ENCODE measurements at regions not wholly inside any gene's neighbourhood (a gene's known extent, or its start where the extent isn't known, plus 50 kb on each side); places are given as distances from the start of the nearest gene placed in this dataset.
"Not testable (repeated sequence)": the region's sequence is repeated elsewhere in the genome, so short reads cannot be mapped to it uniquely, and the experiment has no call there.

DNA sequence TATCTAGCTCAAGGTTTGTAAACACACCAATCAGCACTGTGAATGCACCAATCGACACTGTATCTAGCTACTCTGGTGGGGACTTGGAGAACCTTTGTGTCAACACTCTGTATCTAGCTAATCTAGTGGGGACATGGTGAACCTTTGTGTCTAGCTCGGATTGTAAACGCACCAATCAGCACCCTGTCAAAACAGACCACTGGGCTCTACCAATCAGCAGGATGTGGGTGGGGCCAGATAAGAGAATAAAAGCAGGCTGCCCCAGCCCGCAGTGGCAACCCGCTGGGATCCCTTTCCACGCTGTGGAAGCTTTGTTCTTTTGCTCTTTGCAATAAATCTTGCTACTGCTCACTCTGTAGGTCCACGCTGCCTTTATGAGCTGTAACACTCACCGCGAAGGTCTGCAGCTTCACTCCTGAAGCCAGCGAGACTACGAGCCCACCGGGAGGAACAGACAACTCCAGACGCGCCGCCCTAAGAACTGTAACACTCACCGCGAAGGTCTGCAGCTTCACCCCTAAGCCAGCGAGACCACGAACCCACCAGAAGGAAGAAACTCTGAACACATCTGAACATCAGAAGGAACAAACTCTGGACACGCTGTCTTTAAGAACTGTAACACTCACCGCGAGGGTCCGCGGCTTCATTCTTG, 128.5 kb downstream of the MRPL14 start:
- not testable (repeated sequence) for DNase-seq (ENCODE audit: low read depth)

DNA sequence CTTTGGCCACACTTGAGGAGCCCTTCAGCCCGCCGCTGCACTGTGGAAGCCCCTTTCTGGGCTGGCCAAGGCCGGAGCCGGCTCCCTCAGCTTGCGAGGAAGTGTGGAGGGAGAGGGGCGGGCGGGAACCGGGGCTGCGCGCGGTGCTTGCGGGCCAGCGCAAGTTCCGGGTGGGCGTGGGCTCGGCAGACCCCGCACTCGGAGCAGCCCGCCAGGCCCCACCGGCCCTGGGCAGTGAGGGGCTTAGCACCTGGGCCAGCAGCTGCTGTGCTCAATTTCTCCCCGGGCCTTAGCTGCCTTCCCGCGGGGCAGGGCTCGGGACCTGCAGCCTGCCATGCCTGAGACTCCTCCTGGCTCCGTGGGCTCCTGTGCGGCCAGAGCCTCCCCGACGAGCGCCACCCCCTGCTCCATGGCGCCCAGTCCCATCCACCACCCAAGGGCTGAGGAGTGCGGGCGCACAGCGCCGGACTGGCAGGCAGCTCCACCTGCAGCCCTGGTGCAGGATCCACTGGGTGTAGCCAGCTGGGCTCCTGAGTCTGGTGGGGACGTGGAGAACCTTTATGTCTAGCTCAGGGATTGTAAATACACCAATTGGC, 129.2 kb downstream of the MRPL14 start:
- not testable (repeated sequence) for DNase-seq (ENCODE audit: low read depth)

DNA sequence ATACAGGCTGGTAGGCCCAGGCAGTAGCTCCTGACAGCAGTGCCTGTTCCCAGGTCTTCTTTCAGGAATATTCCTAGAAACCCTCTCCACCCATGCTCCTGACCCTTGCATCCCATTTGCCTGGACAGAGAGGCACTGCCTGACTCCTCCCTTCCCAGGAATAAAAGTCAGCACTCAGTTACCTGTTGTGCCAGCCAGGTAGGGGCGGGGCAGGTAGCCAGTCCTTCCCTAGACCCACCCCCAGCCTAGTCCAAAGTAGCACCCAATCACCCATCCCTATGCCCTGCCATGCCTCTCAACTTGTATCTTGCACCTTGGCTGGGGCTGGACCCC, 129.9 kb downstream of the MRPL14 start:
- no peak for DNase-seq (ENCODE audit: low read depth)

DNA sequence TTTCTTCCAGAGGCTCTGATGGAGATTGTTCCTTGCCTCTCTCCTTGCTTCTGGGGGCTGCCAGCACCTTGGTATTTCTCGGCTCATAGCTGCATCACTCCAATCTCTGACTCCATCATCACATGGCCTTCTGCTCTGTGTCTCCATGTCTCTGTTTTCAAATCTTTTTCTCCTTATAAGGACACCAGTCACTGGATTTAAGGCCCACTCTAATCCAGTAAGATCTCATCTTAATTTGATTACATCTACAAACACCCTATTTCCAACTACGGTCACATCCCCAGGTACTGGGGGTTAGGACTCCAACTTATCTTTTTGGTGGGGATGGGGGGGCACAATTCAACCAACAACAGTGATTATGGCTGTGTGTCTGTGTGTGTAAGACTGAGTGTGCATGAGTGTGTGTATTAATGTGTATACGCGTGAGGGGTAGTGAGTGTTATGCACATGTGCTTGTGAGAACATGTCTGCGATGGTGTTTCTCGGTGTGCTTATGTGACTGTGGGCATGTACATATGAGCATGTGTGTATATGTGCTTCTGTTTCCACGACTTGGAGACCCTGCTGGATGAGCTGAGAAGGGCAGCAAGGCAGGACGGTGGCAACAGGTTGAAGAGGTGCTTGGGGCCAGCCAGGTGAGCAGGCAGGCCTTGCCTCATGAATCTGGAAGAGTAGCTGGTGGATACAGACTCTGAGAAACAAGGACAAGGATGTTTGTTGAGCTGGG, 130.5 kb downstream of the MRPL14 start:
- no peak for DNase-seq (ENCODE audit: low read depth)

DNA sequence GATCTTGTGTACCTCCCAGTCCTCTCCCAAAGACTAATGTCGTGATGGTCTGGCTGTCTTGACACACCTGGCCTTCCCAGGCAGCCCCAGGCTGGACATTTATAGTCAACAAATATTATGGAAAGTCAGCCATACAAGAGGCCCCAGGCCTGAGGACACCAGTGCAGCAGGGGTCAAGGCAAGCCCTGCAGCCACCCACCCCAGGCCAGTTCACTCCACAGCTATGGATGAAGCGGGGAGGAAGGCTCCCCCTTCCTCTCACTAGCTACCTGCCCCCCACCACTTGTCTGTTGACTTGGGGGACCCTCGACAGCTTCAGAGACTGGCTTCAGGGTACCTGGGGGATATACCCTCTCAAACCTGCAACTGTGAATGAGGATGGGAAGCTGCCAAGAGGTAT, 132.1 kb downstream of the MRPL14 start:
- no peak for DNase-seq (ENCODE audit: low read depth)

DNA sequence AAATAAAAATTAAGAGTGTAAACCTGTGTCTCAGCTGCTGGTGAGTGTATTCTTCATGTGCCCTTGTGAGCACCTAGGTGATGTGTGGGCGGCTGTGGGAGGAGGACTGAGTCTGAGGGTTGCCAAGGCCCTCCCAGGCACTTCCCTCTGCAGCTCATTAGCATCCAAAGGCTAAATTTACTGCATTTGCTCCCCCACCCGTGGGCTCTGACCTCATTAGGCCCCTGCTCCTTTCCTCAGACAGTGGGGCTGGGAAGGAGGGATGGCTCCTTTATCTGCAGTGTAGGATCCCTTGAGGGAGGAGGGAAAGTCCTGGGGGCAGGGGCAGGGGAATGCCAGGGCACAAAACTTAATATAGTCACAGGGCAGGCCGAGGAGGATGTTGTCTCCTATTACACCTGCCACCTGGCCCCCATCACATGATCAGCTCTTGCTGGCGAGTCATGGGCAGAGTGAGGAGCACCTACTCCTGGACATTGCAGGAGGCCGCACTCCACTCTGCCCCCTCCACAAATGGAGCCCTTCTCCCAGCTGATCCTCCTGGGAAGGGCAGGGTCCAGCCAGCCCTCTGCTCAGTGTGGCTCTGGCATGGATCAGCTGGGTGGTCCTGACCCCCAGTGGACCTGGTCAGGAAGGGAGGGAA, 133.2 kb downstream of the MRPL14 start:
- no peak for DNase-seq (ENCODE audit: low read depth)

DNA sequence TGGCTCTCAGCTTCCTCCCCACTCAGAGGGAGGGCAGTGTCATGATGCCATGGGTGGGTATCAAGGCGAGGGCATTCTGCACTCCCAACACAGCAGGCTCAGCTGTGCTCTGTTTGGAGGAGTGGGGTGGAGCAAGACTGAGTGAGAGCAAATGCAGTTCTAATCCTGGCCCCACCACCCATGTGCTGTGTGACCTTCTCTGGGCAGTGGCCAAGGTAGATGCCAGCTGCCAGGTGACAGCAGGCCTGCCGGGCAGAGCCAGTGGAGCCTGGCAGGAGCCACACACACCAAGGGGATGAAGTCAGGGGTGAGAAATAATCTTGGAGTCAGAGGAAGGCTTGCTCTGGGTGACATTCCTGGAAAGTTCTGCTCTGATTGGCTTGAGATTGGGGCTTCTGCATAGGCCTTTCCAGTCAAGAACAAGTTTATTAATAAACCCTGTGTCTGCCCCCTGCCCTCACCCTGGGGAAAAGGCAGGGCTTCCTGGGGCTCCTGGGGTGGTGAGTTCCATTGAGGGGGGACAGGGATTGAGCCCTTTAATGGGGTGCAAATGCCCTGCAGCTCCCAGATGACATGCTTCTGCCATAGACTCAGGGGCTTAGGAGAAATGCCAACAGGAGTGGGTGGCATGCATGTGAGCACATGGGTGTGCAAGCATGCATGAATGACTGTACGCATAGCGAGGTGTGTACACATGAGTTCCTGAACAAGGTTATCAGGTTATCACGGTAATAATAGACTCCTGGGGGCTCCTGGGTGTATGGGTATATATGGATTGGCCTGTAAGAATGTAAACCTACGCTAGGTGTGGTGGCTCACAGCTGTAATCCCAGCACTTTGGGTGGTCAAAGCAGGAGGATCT, 134.2 kb downstream of the MRPL14 start:
- DNase-seq (ENCODE audit: low read depth), result no peak

DNA sequence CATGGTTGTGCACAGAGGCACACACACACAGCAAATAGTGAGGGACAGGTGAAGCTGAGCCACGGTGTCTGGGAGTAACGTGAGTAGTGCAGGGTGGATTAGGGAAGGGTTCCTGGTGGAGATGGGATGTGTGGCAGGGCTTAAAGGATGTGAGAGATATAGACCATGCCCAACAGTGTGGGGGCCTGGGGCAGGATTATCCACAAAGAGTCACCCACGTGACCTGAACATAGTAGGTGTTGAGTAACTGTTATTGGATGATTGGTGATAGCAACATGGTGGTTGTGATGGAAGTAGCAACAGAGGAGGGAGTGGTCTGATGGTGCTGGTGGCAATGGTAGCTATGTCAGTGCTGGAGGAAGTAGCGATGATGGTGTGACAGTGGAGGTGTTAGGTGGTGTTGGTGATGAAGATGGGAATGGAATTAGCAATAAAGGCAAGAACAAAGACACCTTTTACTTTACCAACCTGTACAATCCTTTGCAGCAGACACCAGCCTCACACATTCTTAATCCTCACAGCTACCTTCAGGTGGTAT, 135.1 kb downstream of the MRPL14 start:
- no peak for DNase-seq (ENCODE audit: low read depth)

DNA sequence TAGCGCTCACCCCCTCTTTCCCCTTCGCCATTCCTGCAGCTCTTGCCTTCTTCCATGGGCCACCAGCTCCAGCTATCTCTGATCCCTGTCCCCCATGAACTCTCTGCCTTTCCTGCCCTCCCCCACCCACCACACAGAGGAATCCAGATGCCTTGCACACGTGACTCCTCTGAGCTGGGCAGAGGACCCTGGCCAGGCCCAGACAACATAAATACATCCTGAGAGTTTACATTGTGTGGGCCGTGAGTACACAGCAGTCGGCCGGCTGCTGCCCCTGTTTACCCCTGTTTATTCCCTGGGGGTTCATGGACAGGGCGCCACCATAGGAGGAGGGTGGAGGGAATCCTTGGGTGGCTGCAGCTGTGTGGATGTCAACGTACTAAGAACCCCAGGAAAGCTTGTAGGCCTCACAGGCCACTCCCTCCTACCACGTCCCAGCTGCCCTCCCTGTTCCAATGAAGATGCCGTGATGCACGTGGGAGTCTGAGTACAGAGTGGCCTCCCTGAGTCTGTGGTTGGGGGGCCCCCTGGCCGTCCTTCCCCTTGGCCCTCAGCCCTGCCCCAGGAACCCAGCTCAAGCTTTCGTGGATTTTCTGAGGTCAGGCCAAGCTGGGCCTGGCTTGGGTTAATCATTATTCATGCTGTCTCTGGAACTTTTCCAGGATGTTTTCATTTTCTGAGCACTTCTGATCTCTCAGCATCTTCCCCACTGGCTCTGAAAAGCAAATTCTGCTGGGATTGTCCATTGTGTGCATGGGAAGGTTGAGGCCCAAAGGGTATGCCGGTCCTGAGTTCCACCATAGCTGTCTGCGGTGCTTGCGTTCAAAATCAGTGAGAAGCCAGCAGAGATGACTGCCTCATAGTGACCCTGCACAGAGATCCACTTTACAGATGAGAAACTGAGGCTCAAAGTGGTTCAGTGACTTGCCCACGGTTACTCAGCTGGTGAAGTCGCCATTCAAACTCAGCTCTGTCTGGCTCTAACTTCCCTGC, 136.3 kb downstream of the MRPL14 start:
- no peak for DNase-seq (ENCODE audit: low read depth)

DNA sequence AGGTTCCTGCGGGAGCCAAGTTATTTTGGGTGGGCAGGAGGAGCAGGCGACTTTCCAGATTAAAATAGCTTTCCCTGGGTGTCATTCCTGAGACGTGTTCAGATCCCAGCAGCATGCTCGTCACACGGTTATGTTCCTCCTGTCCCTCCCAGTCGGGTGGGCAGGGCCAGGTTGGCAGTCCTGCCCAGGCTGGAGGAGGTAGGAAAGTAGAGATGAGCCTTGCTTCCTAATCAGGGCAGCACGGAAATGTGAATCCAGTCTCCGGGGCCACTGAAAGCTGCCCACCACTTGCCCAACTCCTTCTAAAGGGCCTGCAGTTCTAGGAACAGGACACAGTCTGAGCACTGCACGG, 137.0 kb downstream of the MRPL14 start:
- no peak for DNase-seq (ENCODE audit: low read depth)

DNA sequence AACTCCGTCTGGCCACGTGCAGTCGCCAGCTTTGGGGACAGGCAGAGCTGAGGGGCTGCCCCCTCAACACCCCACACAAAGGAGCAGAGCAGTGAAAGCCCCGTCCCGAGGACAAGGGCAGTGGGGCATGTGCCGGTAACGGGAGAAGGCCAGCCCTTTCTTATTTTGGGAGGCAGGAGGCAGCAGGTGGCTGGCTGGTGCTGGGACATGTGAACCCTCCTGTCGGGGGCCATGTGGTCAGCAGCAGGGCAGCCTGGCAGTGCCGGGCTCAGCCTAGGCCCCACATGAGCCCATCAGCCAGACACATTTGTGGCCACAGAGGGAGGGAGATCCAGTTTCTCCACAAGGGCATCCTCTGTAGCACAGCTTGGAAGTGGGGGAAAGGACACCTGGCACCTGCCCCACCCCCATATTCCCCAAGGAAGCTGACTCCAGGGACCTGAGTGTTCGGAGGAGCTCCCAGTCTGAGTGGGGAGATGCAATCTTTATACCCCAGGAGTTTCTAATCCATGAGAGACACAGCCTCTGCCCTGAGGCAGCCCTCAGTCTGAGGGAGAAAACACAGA, 137.6 kb downstream of the MRPL14 start:
- no peak for DNase-seq (ENCODE audit: low read depth)

DNA sequence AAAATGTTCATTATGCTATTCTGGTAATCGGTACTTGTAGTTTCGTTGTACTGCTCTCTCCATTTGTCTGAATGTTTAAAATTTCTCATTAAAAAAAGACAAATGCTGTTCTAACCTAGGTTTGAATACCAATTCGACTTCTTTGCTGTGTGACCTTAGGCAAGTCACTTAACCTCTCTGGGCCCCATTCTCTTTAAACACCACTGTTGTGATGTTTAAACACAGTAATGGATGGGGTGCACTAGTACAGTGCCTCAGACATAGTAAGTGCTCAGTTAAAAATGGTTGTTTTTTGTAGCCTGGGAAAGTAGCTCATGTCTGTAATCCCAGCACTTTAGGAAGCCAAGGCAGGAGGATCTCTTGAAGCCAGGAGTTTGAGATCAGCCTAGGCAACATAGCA, 138.5 kb downstream of the MRPL14 start:
- no peak for DNase-seq (ENCODE audit: low read depth)

DNA sequence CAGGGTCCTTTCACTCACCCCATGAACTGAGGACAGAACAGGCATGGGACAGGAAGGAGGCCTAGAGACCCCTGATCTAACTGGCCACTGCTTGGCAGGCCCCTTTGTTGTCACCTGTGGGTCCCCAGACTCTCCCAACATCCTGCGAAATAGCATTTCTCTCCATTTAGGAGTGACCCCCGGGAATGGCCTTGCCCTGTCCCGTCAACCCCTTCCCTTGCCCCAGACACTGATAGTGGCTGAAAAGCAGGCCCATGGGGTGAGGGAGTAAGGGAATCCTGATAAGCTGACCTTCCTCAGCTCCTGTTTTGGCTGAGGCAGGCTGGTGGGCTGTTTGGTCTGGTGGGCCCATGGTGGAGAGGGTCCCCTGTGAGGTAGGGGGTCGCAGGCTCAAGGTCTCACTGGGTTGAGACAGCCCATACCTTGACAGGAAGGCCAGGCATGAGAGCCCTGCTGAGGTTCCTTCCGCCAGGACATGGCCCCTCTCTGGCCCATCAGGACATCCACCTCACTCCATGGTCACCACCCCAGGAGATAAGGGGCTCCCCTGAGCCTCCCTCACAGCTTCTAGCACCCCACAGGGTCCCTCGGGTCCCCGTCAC, 139.3 kb downstream of the MRPL14 start:
- no peak for DNase-seq (ENCODE audit: low read depth)

DNA sequence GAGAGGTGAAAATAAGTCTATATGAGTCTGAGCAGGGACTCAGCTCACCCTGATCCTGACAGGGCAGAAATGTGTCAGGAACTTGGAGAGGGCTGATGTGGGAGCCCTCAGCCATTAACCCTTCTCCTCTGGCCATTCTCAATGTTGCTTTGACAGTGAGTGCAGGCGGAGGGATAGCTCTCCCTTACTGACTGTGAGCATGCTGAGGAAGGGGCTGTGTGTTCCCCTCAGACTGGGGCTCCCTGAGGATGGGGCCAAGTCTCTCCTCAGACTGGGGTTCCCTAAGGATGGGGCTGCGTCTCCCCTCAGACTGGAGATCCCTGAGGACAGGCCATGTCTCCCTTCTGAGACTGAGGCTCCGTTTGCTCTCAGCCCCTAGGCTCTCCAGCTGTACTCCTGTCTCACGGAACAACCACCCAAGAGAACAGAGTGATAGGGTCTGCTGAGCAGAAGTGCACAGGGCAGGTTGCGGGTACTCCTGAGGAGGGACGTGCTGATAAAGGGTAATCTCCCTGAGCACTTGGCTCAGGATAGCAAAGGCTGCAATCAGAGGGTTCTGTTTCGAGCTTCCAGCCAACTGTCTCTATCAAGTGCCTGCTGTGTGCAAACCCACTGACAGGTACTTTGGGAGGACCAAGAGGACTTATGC, 141.0 kb downstream of the MRPL14 start:
- DNase-seq (ENCODE audit: low read depth), result no peak

DNA sequence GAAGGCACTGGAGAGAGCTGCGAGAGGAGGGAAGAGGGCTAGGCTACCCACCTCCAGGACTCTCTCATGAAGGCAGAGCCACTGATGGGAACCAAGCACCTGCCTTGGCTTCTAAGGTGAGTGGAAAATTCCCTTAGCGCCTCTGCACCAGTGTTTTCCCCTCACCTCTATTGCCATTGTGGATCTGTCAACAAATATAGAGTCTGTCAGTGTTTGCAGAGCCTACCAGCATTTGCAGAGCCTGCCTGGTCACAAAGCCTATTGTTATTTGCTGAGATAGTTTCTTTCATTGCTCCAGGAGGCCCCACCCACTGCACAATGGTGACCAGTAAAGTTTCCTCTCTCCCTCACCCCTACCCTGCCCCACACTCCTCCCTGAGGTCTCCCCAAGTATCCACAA, 141.9 kb downstream of the MRPL14 start:
- no peak for DNase-seq (ENCODE audit: low read depth)

DNA sequence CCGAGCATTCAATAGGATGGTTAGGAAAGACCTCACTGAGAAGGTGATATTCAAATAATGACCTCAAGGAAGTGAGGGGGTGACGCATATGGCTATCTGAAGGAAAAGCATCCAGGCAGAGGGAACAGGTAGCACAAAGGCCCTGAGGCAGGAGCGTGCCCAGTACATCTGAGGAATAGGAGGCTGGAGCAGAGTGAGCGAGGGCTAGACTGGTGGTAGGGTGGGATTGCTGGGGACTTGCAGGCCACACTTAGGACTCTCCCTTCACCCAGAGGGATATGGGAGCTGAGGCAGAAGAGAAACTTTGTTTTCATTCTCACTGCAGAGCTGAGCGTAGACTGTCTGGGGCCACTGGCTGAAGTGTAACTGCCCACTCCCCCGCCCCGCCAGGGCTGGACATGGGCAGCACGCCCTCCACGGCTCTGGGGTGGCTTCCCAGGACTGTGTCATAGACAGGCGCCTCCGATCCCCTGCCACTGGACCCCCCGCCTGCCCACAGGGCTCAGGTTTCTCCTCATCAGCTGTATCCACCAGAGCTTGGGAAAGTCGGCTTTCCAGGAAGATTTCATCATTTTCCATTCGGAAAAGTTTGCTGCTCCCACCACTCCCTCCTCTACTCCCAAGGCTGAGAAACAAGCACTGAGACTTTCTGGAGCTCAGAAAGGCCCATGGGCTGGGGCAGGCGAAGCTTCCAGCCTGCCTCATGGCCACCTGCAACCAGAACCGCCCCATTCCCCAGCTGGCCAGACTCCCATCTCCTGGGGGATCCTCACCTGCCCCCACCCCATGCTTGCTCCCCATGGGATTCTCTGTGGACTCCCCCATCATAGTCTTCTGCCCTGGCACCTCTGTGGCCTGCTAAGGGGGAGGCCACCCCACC, 142.6 kb downstream of the MRPL14 start:
- no peak for DNase-seq (ENCODE audit: low read depth)

DNA sequence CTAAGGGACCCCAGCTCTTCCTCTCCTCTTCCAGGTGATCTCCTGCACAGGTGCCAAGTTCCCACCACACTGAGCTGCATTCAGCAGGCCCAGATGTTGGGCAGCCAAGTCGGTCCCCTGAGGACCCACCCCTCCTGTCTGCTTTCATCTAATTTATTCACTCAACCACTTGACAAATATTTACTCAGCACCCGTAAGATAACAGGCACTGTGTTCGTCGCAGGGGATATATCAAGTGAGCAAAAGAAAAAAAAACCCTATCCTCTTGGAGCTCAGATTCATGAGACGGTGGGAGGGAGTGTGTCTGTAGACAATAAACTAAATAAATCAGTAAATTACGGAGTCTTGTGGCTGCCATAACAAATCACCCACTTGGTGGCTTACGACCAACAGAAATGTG, 143.6 kb downstream of the MRPL14 start:
- no peak for DNase-seq (ENCODE audit: low read depth)

DNA sequence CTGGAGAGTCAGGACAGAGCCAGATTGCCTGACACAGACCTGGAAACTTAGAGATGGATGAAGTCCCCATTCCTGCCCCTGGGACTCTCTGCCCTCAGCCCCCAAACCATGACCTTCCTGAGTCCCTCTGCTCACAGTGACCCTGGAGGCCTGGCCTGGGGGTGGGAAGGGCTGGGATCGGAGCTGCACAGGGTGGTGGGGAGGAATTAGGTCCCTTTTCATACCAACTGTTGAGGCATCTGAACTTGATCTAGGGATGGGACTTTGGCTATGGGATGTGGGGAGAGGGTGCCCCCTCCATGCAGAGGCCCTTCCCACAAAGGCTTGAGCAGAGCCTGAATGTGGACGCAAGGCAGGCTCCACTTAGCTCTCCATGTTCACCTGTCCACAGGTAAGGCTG, 144.1 kb downstream of the MRPL14 start:
- no peak for DNase-seq (ENCODE audit: low read depth)
